ENCODE measurements at regions not wholly inside any gene's neighbourhood (a gene's known extent, or its start where the extent isn't known, plus 50 kb on each side); places are given as distances from the start of the nearest gene placed in this dataset.

DNA sequence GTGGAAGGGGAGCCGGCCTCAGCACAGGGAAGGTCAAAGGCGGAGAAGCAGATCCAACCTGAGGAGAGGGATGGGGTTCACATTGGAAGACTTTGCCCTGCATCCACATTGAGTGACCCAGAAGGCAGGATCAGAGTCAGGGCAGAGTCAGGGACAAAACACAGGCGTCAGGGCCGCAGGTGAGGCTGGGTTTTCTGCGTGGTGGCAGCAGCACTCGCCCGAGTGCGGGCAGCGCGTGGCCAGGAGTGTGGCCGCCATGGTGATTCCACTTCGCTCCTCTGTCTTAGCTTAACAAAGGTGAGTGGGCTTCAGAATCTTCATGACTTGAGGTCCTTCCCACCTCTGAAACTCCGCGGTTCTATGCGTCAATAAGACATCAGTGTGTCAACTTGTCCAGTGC is 476.9 kb upstream of the SMIM21 start:
- DNase-seq (ENCODE audit: low read depth) = no peak

DNA sequence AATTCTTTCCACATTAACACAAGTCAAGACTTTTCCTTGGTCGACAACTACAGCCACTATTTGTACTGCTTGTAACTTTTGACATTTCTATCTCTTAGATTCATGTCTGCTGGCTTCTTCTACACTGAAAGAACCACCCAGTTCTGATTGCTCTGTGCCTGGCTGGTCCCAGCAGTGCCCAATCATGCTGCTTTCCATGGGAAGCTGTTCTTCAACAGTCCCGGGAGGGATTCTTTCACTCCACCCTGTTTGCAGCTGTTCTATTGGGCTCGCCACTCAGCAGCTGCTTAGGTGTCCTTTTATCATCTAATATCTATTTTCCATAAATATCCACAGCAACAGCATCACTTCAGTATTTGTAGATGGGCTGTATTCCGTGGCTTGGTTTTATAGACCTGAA is 471.1 kb upstream of the SMIM21 start:
- DNase-seq (ENCODE audit: low read depth) = no peak

DNA sequence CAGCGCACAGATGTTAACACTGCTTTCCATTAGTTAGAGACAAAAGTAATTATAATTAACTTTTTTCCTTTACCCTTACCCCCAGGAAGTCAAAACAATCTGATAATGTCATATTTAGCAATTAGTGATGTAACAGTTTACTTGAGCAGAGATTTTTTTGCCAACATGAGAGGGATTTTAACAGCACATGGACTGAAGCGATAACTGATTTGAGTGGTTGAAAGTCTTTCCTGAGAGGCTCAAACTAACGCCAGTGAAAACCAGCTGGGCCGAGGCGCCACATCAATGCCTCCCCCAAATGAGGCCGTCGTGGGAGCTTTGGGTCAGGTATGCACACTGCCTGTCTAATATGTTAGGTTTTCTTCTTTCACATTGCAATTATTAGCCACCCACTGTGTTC is 469.9 kb upstream of the SMIM21 start:
- no peak for DNase-seq (ENCODE audit: low read depth)

DNA sequence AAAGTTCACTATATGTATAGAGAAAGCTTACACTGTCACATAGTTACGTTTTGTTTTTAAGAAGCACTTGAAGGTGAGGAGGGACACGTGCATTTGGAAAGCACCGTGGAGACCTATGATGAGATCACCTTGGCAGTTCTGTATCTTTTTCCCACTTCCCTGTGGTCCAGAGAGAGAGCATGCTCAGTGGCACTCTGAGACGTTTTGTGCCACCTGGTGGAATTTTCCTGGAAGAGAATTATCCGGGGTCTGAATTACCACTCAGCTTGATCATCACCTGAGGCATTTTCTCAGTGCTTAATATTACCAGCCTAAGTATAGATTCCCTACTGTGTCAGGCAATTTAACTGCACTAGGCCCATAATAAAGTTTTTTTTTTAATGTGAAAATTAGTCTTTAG is 469.4 kb upstream of the SMIM21 start:
- DNase-seq (ENCODE audit: low read depth) = no peak

DNA sequence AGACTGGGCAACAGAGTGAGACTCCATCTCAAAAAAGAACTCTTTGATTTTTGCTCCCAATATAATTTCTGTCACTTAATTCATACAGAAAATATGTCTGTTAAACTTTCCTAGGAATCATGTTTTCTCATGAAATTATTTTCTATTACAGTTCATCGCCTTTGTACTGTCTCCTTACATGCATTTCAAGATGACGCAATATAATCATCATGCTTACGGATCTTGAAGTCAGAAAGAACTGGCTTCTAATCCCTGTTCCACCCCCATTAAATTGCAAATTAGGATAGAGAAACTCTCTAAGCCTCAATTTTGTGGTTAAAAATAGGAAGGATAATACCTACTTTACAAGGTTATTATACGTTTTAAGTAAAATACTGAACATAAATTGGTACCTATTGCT is 467.6 kb upstream of the SMIM21 start:
- DNase-seq (ENCODE audit: low read depth) = no peak

DNA sequence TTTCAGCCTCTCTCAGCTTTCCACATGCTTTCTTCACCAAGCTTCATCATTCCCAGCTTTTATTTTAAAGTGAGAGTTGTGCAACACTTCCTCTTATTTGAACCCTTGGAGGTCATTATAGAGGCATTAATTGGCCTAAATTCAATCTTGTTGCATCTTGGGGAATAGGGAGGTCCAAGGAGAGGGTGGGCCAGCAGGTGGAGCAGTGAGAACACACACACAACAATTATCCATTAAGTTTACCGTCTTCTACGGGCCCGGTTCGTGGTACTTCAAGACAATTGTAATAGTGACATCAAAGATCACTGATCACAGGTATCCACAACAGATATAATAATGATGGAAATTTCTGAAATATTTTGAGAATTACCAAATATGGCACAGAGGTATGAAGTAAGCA is 457.2 kb upstream of the SMIM21 start:
- no peak for DNase-seq (ENCODE audit: low read depth)

DNA sequence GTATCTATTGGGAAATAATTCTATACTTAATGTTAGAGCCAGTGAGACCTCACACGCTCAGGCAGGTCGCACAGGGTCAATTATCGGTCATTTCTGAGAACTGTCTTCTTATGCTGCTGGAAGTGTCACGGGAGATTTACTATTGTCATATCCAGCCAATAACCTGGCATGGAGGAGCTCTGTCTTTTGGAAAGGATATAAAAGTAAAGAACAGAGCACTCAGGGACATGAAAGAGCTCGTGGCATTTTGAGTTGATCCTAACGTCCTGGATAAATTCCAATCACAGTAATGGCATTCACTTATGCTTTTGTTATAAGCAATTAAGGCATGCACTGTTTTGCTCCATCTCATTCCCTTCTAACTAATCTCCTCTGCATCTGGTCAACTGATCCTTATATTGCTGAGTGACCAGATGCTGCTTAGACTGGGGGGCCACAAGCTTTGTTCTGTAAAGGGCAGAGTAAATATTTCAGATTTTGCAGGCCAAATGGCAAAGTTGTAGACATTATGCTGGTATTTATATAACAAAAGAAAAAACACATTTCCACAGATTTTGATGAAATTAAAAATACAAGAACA is 453.5 kb upstream of the SMIM21 start:
- DNase-seq (ENCODE audit: low read depth) = no peak

DNA sequence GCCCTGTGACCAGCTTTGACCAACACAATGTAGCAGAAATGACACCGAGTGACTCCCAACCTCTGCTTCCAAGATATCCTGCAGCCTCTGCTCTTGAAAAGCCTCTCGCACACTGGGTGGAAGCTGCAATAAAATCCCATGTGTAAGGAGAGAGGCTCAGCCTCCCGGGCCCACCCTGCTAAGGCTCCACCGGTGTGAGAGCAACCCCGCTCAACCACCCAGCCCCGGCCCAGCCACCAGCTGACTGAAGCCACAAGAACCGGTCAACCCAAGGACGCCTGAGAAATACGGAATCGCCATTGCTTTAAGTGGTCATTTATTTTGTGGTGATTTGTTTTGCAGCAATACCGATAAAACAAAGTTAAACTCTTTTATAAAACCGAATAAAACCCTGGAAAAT is 452.8 kb upstream of the SMIM21 start:
- no peak for DNase-seq (ENCODE audit: low read depth)

DNA sequence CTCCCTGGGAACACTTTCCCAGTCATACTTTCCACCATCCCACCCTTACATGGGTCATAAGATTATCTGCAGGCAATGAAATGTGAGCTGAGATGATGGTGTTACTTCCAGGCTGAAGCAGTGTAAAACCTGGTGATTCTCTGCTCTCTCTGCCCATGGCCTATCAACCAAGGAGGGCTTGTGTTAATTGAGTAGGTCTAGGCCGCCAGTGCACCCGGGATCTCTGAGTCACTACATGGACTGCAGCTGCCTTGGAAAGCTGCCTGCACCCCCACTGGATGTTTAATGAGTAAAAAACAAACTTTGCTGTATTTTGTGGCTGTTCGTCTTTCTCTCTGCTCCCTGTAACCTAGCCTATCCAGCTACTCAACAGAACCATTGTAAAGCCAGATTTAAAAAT is 451.7 kb upstream of the SMIM21 start:
- DNase-seq (ENCODE audit: low read depth) = no peak

DNA sequence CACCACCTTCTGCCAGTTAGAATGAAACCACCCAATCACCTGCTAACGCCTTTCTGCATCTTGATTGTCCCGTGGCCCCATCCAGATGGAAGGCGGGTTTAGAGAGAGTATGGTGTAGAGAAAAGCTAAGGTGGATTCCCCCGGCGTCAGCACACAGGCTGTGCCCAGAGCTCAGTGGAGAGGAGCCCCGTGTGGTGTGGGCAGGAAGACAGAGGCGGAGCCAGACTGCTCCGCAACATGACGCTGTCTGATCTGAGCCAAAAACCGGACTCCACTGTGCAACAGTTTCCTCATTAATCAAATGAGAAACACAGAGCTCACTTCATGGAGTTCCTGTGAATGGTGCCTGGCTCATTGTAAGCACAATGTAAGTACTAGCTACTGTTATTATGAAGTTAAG is 448.1 kb upstream of the SMIM21 start:
- no peak for DNase-seq (ENCODE audit: low read depth)

DNA sequence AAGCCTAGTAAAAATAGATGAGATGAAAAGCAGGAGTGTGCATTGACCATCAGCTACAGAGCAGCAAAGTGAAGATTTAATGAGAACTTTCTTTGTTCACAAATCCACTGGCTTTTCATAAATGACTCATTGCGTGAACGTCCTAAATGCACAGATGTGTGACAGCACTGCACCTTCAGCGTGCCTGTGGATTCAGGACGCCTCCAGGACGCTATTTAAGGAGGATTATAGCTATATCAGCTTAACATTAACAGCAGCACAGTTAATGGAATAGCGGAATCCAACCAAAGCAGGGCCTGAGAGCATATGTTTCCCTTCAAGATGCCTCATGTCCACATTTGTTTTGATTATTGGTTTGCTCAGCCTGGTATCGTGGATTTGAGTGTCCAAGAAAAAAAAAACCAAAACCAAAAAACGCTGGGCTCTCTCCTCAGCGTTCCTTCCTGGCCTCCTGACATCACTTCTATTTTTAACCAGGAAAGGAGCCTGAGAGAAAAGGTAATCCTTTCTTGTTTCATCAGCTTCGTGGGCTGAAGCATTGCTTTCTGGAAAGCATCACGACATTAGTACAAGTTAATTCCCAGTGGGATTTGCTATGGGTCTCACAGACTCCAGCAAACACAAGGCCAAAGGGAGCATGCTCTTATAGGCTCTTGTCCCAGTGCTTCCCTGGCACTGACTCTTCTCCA is 447.0 kb upstream of the SMIM21 start:
- DNase-seq (ENCODE audit: low read depth) = no peak

DNA sequence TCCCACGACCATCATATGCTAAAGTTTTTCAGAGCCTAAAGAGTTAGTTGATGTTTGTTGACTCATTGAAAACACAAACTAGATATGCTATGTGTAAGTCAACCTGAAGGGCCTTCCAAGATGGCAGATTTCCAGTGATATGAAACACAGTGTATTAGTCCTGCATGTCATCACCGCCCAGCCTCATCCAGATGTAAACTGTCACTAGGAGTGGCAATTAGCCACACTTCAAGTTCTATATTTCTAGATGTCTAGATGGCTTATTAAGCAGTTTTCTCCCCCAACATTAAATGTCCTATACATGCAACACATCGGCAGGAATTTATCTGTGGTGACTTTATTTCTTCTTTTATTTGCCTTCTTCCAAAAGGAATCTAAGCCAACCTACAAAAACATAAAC is 444.1 kb upstream of the SMIM21 start:
- DNase-seq (ENCODE audit: low read depth) = no peak

DNA sequence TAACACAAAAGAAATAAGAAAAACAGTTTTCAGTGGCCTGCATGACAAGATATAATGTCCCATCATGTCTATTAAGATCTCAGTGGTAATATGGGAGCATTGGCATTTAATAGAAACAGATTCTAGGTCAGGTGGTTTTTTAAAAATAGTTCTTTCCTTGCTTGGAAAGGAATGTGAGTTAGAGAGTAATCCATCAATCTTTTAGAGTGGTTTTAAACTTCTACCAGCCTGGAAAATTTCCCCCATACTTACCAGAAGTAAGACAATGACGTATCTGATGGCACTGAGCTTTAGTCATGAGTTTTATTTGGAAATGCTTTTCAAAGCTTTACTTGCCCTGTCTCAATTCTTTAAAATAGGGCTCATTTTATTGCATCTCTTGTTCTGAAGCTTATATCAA is 441.7 kb upstream of the SMIM21 start:
- DNase-seq (ENCODE audit: low read depth) = no peak

DNA sequence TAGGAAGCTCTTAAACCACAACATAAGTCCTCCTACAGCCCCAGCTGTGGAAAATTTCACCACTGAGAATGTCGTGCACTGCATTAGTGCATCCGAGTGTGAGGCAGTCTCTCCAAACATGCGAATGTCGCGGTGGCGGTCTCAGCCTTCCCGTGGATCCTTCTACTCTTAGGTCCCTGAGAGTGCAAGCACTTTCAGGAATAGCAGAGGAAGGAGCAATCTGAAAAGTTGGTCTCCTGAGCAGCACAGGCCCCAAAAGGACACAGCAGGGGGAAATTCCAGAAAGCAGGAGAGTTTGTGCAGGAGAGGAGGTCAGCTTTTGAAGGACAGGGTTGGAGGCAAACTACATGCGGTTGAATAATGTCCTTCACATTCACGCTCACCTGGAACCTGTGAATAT is 440.5 kb upstream of the SMIM21 start:
- no peak for DNase-seq (ENCODE audit: low read depth)

DNA sequence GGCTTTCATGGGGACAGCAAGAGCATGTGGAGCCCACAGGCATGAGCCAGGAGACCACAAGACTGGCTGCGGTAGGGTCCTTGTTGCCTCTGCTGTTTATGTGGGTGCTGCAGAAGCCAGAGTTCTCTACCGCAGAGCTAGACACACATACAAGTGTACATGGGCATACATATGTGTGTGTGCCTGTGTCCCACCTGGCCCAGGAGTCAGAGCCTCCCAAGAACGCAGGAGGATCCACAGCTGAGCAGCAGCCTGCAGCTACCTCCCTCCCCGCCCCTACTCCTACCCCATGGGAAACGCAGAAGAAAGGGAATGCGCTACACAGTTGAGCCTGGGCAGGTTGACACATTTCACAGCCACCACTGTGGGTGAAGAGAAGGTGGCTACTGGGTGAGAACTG is 438.1 kb upstream of the SMIM21 start:
- DNase-seq (ENCODE audit: low read depth) = no peak

DNA sequence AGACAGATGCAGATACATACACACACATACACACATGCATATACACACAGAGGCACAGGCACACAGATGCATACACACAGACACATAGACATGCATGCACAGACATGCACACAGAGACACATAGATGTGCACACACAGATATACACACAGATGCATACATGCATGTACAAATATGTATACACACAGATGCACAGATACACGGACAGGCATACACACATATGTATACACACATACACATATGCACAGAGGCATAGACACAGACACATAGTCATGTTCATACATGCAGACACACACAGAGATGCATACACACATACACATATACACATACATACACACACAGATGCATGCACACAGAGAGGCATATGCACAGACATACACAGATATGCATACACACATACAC is 437.3 kb upstream of the SMIM21 start:
- no peak for DNase-seq (ENCODE audit: low read depth)

DNA sequence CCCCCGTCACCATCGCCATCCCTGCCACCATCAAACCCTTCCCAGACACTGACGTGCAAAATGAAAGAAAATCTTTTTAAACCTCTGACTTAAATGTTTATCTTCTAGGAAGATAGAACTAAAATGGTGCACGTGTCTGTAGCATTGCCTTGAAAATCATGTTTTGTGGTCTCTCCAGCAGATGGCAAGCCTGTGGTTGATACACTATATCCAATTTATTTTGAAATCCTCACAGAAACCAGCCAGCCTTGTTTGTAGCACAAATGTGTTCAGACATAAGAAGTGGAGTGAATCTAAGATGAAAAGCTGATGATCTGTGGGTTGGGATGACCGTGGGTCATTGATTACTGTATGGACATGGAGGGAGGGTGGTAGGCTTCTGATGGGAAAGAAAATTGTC is 436.2 kb upstream of the SMIM21 start:
- DNase-seq (ENCODE audit: low read depth) = no peak

DNA sequence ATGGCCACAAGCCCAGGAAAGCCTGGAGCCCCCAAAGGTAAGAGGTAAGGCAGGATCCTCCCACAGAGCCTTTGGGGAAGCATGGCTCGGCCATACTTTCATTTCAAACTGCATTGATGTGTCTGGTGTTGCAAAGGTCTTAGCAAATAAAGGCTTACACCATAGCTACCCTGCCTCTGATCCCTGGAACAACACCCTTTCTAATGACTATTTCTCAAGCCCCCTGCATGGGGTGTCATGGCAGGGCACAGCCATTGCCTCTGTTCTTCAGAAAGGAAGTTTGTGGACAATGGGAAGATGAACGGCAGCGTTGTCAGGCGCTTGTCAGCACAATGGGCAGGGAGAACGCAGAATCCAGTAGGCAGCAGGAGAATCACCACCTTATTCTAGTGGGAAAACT is 435.0 kb upstream of the SMIM21 start:
- DNase-seq (ENCODE audit: low read depth) = no peak

DNA sequence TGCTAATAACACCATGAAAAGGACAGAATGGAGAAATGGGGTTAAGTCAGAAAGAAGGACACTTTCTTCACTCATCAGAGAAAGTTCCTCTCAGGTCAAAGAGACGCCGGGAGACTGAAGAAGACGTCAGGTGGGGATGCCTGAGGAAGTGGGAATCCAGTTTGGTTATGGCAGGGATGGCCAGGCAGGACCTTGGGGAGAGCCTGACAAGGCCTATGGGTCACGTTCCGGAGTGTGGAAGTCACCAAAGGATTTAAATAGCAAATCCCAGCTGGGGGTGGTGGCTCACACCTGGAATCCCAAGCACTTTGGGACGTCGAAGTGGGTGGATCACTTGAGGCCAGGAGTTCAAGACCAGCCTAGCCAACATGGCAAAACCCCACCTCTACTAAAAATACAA is 432.7 kb upstream of the SMIM21 start:
- DNase-seq (ENCODE audit: low read depth) = no peak

DNA sequence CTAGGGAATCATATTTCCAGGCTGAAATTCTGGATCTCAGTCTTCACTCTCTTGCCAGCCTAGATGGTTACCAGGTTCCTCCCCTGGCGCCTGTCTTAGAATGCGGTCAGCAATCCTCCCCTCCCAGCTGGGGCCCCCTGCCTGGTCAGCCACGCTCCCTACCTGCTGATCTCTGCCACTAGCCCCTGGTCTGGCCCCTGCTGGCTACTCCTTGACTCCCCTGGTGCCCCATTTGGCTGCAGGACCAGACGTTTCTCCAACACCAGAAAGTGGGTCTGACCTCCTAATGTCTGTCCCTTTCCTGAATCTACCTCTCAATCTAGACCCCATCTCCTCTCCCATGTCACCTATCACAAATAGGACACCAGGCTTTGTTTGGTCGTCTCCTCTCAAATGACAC is 432.0 kb upstream of the SMIM21 start:
- DNase-seq (ENCODE audit: low read depth) = no peak

DNA sequence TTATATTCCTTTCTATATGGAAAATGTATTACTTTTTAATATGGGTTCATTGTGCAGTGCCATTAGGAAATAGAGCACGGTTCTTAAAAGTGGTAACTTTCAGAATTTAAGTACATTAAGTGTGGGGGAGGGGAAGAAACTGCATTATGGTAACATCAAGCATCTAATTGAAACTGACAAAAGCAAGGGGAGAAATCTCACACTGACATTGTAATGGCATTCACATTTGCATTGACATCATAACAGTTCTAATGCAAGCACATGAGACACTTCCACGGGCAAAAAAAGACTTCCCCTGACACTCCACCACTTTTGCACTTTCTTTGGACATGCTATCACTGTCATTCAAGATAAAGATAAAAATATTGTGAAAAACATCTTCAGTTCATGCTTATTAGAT is 431.3 kb upstream of the SMIM21 start:
- DNase-seq (ENCODE audit: low read depth) = no peak

DNA sequence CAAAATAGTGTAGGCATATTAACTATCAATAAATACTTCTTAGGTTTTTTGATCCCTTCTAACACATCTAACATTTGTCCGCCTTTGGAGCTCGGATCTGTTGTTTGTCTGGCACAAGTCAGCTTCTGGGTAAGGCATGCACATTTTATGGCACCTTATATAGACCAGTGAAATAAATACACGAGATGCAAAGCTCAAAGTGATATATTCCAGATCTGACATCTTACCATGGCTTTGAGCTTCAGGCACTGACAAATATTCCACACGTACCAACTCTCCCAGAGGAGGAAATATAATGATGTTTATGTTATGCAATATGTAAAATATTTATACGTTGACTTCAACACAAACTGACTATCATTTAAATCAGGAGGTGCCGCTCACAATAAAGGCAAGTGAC is 430.1 kb upstream of the SMIM21 start:
- DNase-seq (ENCODE audit: low read depth) = no peak

DNA sequence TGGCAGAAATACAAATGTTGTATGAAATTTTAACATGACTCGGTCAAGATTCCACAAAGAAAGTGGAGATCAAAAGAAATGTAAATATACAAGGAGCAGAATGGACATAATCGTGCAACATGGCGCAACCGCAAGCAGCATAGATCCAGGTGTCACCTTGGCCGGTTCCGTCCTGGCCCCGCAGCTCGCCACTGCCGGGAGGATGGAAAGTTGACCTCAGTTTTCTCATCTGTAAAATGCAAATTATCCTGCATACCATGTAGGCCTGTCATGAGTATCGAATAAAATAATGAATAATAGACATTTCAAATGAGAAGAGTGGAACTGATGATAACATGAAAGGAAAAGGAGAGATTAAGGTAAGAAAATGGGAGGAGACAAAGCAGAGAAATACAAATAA is 427.3 kb upstream of the SMIM21 start:
- no peak for DNase-seq (ENCODE audit: low read depth)

DNA sequence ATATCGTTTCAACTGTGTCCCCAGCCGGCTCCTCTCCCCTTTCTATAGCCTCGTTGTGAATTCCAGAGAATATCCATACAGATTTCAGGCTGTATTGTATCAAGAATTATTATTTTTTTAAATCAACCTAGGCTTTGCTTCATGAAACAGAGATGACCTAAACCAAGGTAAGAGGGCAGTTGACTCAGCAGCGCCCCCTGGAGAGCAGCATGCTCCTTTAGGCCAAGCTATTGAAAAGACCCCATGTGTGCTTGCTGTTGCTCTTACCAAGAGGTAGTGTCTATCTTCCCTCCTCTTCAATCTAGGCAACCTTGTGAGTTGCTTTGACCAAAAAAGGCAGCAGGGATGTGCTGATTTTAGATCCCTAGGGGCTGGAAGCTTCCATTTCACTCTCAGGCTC is 426.7 kb upstream of the SMIM21 start:
- no peak for DNase-seq (ENCODE audit: low read depth)

DNA sequence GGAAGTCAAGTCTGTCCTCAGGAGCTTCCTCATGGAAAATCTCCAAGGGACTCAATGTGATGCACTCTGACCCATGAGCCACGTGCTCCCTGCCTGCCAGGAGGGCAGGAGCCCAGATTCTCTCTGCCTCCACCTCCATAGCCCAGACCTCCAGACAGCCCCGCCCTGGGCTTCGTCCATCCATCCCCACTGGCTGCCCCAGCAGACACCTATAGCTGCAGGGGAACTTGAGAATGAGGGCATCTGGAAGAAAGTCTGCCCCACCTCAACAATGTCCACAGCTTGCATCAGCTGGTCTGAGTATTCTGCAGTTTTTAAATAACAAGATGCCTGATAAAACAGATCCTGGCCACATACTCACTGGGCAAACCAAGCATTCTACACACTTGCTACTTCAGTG is 418.8 kb upstream of the SMIM21 start:
- no peak for DNase-seq (ENCODE audit: low read depth)

Measured in stromal cell of bone marrow (primary cell).